Lower leg skin (tissue), 4 donors: ENCODE measurements at regions not wholly inside any gene's neighbourhood (a gene's known extent, or its start where the extent isn't known, plus 50 kb on each side); places are given as distances from the start of the nearest gene placed in this dataset.
"Not testable (repeated sequence)": the region's sequence is repeated elsewhere in the genome, so short reads cannot be mapped to it uniquely, and the experiment has no call there.

Experiments
- DNase-seq, 2 donors: peaks; one replicate each; pipeline ENCODE4 v3.0.0-alpha.2; 2019; ENCODE audit warnings: low spot score in 2 of 2
- H3K4me3 ChIP-seq: fragments of 200-600 bp; sonication (generic); 2 replicates; pipeline ENCODE4 v1.5.1; 2017; ENCODE audit warnings: mild to moderate bottlenecking, low read depth; ENCODE audit not compliant: poor library complexity, severe bottlenecking
- POLR2A ChIP-seq, 2 donors: fragments of 450-650 bp; IDR thresholded peaks; one replicate each; pipeline ENCODE4 v1.6.1; 2016 to 2017; ENCODE audit warnings: antibody characterized with exemption in 2 of 2, mild to moderate bottlenecking in 1 of 2, moderate library complexity in 1 of 2
- WGBS, 2 donors: methylation state at CpG; one replicate each; pipeline ENCODE4 v1.1.5; 2018; 5-methylcytosine and 5-hydroxymethylcytosine counted together
- intact Hi-C: fragments of 100-400 bp; cut with DNase I; formaldehyde crosslinking; loops from one replicate; pipeline ENCODE4 v1.15.0; 2023; ENCODE audit warnings: low total_unique reads
- TF ChIP-seq, protein P1 (sequence below), 3 donors: fragments of 450-650 bp; IDR thresholded peaks; one replicate each; pipeline ENCODE4 v1.5.1; 2016; ENCODE audit warnings: antibody characterized with exemption in 3 of 3, mild to moderate bottlenecking in 3 of 3, moderate library complexity in 2 of 3

DNA sequence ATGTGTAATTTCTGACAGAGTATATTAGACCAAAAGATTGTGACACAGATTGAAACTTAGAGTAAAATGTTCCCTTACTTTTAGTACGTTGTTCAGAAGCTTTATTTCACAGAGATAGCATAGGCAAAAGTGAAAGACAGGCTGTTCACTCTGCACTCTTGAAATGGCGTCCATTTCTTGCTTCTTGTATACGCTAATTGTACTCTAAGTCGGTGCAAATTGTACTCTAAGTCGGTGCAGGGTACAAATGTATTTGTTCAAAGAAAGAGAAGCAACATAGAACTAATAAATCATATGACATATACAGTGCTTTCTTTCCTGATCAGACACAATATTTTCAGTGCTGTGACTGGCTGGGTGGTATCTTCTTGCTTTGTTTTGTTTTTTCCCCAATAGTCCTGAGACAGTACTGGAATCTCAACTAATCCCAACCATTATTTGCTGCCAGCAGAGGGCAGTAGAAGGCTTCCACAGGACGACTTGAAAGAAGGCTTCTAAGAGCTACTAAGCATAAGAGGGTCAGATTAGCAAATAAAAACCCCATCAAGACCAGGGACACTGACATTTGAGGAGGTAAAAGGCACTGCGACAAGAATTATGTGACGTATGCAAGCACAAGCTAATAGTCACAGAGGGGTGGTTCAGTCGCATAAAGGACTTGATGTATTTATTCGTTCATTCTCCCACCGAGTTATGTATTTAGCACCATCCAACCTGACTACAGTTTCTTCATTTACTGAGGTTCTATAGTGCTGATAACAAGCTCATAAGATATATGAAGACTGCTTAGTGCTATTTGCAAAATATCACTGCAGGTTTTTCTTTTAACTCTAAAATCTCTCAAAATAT is 831.8 kb downstream of the TAF11L14 start:
- WGBS, 2 donors = 60 to 61% methylated on average over 11 of the region's 11 CpGs
- DNase-seq = peak in 1 of 2 donors; percentile 61
- intact Hi-C loops = no loop called here
- H3K4me3 ChIP-seq = no peak overlapping the region
- TF ChIP-seq POLR2A (IDR thresholded peaks at IDR 0.05) = no peak
- TF ChIP-seq, protein P1, sequence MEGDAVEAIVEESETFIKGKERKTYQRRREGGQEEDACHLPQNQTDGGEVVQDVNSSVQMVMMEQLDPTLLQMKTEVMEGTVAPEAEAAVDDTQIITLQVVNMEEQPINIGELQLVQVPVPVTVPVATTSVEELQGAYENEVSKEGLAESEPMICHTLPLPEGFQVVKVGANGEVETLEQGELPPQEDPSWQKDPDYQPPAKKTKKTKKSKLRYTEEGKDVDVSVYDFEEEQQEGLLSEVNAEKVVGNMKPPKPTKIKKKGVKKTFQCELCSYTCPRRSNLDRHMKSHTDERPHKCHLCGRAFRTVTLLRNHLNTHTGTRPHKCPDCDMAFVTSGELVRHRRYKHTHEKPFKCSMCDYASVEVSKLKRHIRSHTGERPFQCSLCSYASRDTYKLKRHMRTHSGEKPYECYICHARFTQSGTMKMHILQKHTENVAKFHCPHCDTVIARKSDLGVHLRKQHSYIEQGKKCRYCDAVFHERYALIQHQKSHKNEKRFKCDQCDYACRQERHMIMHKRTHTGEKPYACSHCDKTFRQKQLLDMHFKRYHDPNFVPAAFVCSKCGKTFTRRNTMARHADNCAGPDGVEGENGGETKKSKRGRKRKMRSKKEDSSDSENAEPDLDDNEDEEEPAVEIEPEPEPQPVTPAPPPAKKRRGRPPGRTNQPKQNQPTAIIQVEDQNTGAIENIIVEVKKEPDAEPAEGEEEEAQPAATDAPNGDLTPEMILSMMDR (IDR thresholded peaks at IDR 0.05) = no peak

DNA sequence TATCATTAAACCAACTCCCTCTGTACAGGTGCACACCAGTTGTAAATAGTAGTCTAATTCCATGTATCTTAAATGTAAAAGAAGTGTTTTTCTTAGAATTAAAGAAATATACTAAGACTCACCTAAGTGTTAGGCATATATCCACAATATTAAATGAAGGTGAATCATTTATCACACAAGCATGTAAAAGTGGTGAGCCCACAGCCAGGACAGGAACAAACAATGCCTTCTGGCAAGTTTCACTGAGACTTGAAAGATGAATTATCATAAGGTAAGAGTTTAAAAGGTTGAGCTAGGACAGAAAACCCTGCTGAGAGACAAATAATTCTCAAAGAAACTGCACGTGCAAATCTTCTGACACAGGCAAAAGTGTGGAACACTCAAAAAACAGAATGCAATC is 832.5 kb downstream of the TAF11L14 start:
- no peak overlapping the region for H3K4me3 ChIP-seq
- no peak for DNase-seq
- TF ChIP-seq POLR2A (IDR thresholded peaks at IDR 0.05) = no peak
- TF ChIP-seq, protein P1 (IDR thresholded peaks at IDR 0.05) = no peak
- intact Hi-C loops = no loop called here
- WGBS, 2 donors = 38 to 45% methylated on average over 1 of the region's 1 CpG

DNA sequence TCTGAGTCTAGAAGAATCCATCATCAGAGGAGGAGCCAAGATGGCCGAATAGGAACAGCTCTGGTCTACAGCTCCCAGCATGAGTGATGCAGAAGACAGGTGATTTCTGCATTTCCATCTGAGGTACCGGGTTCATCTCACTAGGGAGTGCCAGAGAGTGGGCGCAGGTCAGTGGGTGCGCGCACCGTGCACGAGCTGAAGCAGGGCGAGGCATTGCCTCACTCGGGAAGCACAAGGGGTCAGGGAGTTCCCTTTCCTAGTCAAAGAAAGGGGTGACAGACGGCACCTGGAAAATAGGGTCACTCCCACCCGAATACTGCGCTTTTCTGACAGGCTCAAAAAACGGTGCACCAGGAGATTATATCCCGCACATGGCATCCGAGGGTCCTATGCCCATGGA is 837.5 kb downstream of the TAF11L14 start:
- intact Hi-C loops, DNase-seq, H3K4me3 ChIP-seq: not testable (repeated sequence)
- WGBS, 2 donors = 92 to 96% methylated on average over 15 of the region's 15 CpGs

DNA sequence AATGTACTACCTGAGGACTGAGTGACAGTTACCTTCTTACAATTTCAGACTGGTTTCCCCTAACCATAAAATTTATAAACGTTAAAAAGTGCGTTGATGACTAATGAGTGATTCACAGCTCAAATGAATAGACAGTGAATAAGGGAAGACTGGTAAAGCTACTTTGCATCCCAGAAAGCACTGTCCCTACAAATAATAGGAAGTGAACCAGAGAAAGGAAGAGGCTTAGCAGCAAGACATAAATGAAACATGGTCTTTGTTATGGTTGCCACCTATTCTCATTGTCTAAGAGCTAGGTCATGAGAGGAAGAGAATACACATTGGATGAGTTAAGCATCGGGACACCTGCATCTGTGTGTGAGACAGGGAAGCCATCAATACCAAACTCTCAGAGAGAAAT is 849.2 kb downstream of the TAF11L14 start:
- 43 to 46% methylated on average over 3 of the region's 3 CpGs for WGBS, 2 donors
- intact Hi-C loops = no loop called here
- no peak for TF ChIP-seq POLR2A (IDR thresholded peaks at IDR 0.05)
- TF ChIP-seq, protein P1 (IDR thresholded peaks at IDR 0.05) = no peak
- no peak overlapping the region for H3K4me3 ChIP-seq
- no peak for DNase-seq

DNA sequence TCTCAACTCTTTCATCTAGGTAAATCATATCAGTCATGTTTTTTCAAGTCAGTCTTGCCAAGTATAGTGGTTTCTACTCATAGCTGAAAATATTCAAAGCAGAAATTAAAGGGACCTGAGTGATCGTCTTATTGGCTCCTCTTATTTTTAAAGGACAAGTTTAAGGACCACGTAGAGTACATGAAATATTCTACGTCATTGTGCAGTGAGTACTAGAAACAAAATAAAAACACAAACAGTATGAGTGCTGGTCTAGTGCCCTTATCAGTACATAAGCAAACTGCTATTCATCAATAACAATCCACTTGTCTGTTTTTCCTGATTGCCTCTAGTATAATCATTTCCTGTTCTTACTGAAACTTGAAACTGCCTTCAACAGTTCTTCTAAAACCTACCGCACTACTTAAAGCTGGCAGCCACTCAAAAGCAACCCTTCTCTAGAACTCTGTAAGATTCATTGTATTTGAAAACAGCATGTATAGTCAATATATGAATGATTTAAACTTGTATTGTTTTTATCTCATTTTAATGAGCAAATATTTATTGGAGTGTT is 853.7 kb downstream of the TAF11L14 start:
- WGBS, 2 donors = 31 to 40% methylated on average over 4 of the region's 4 CpGs
- intact Hi-C loops = no loop called here
- no peak for DNase-seq
- H3K4me3 ChIP-seq = no peak overlapping the region
- TF ChIP-seq, protein P1 (IDR thresholded peaks at IDR 0.05) = no peak

DNA sequence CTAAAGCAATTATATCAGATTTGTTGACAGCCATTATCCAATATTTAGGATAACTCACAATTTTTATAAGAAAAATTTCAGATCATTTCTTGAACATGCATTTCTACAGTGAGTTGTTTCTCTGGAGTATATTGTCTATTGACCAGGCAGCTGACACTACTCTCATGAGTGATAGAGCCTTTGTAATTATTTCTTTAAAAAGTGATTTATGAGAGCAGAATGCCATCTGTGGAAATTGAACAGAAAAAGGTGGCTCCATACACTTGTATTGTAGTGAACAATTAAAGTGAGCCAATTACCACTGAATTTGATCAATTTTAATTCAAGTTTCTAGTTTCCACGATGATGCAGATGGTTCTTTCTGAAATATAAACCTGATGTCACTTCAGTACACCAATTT is 855.4 kb downstream of the TAF11L14 start:
- 76% methylated on average over 1 of the region's 1 CpG for WGBS, 2 donors
- TF ChIP-seq POLR2A (IDR thresholded peaks at IDR 0.05) = no peak
- TF ChIP-seq, protein P1 (IDR thresholded peaks at IDR 0.05) = no peak
- DNase-seq = no peak
- intact Hi-C loops = no loop called here
- no peak overlapping the region for H3K4me3 ChIP-seq
